ENCODE measurements at regions not wholly inside any gene's neighbourhood (a gene's known extent, or its start where the extent isn't known, plus 50 kb on each side); places are given as distances from the start of the nearest gene placed in this dataset.

GRCh38 chrX:67044029-67044653 is 405.3 kb upstream of the EDA2R start:
- TF ChIP-seq EP300 (IDR thresholded peaks at IDR 0.05; ENCODE audit: borderline replicate concordance in 1 of 2, low read depth in 1 of 2, low read length in 1 of 2) (no peak), ZBTB33 (IDR thresholded peaks at IDR 0.05; ENCODE audit: borderline replicate concordance, low read depth) (no peak), YY1 (IDR thresholded peaks at IDR 0.05; ENCODE audit: low read depth) (no peak), CTCF (IDR thresholded peaks at IDR 0.05) (no peak), GABPA (IDR thresholded peaks at IDR 0.05; ENCODE audit: low read depth) (no peak), ELF1 (IDR thresholded peaks at IDR 0.05) (no peak), MAX (IDR thresholded peaks at IDR 0.05; ENCODE audit: low read depth) (no peak), POLR2AphosphoS5 (IDR thresholded peaks at IDR 0.05; ENCODE audit: low read depth, low read length) (no peak), CHD2 (IDR thresholded peaks at IDR 0.05; ENCODE audit: low read length, partially characterized antibody) (no peak), TEAD4 (IDR thresholded peaks at IDR 0.05; ENCODE audit: borderline replicate concordance, insufficient read depth) (no peak), RFX5 (IDR thresholded peaks at IDR 0.05; ENCODE audit: low read length) (no peak), RAD21 (IDR thresholded peaks at IDR 0.05; ENCODE audit: low read length) (no peak), TAF1 (IDR thresholded peaks at IDR 0.05; ENCODE audit: borderline replicate concordance, low read depth, low read length) (no peak)

Measured in SK-N-SH (cell line).